ENCODE measurements at regions not wholly inside any gene's neighbourhood (a gene's known extent, or its start where the extent isn't known, plus 50 kb on each side); places are given as distances from the start of the nearest gene placed in this dataset.

GRCh38 chr4:132556316-132556715 is 592.8 kb upstream of the PCDH10 start:
- TF ChIP-seq, protein P1, sequence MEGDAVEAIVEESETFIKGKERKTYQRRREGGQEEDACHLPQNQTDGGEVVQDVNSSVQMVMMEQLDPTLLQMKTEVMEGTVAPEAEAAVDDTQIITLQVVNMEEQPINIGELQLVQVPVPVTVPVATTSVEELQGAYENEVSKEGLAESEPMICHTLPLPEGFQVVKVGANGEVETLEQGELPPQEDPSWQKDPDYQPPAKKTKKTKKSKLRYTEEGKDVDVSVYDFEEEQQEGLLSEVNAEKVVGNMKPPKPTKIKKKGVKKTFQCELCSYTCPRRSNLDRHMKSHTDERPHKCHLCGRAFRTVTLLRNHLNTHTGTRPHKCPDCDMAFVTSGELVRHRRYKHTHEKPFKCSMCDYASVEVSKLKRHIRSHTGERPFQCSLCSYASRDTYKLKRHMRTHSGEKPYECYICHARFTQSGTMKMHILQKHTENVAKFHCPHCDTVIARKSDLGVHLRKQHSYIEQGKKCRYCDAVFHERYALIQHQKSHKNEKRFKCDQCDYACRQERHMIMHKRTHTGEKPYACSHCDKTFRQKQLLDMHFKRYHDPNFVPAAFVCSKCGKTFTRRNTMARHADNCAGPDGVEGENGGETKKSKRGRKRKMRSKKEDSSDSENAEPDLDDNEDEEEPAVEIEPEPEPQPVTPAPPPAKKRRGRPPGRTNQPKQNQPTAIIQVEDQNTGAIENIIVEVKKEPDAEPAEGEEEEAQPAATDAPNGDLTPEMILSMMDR (IDR thresholded peaks at IDR 0.05; ENCODE audit: borderline replicate concordance, extremely low read depth, low read length, poor library complexity, severe bottlenecking): no peak
- no peak for TF ChIP-seq EZH2 (IDR thresholded peaks at IDR 0.05; ENCODE audit: borderline replicate concordance, low read depth, low read length, severe bottlenecking)
